C4-2B (cell line): ENCODE measurements at regions not wholly inside any gene's neighbourhood (a gene's known extent, or its start where the extent isn't known, plus 50 kb on each side); places are given as distances from the start of the nearest gene placed in this dataset.

Experiments used
- CTCF ChIP-seq: fragments of 450-650 bp; conservative IDR thresholded peaks from 2 replicates; pipeline ENCODE4 v1.5.1; 2017; ENCODE audit warnings: mild to moderate bottlenecking
- ZFX ChIP-seq: fragments of 450-650 bp; IDR thresholded peaks from 2 replicates; pipeline ENCODE4 v1.6.1; 2017

- TF ChIP-seq CTCF = no peak
- TF ChIP-seq ZFX = no peak
Observed at GRCh38 chr22:48047722-48048500, 1285.5 kb downstream of the TBC1D22A start.
